SW 1271 (cell line): ENCODE measurements at regions not wholly inside any gene's neighbourhood (a gene's known extent, or its start where the extent isn't known, plus 50 kb on each side); places are given as distances from the start of the nearest gene placed in this dataset.

ENCODE experiments used
- DNase-seq, 2 experiments: peaks; one replicate each; lab custom pipeline; 2025; lab: John Stamatoyannopoulos, UW

- no peak for DNase-seq
Measured at GRCh38 chr1:13922466-13923110, 222.6 kb downstream of the PRDM2 start.

GRCh38 chr1:13926556-13926955 is 226.6 kb downstream of the PRDM2 start:
- DNase-seq, result no peak

GRCh38 chr1:13927736-13928135 is 227.7 kb downstream of the PRDM2 start:
- DNase-seq, result no peak

- no peak for DNase-seq
Measured at GRCh38 chr1:13929313-13929712, 229.3 kb downstream of the PRDM2 start.

GRCh38 chr1:13930151-13930550 is 230.2 kb downstream of the PRDM2 start:
- DNase-seq, result no peak

GRCh38 chr1:13931226-13931625 is 231.2 kb downstream of the PRDM2 start:
- DNase-seq, result no peak

- no peak for DNase-seq
Measured at GRCh38 chr1:13935336-13935735, 235.3 kb downstream of the PRDM2 start.

- DNase-seq, result no peak
Measured at GRCh38 chr1:13941315-13941714, 241.3 kb downstream of the PRDM2 start.

- no peak for DNase-seq
Measured at GRCh38 chr1:13943055-13943454, 243.1 kb downstream of the PRDM2 start.

- no peak for DNase-seq
Measured at GRCh38 chr1:13945856-13946255, 245.9 kb downstream of the PRDM2 start.

- no peak for DNase-seq
Measured at GRCh38 chr1:13947658-13948057, 247.7 kb downstream of the PRDM2 start.

GRCh38 chr1:13948396-13948795 is 248.4 kb downstream of the PRDM2 start:
- no peak for DNase-seq

- no peak for DNase-seq
Measured at GRCh38 chr1:13948888-13949391, 249.0 kb downstream of the PRDM2 start.

- no peak for DNase-seq
Measured at GRCh38 chr1:13949546-13949945, 249.6 kb downstream of the PRDM2 start.

GRCh38 chr1:13950637-13951036 is 250.6 kb downstream of the PRDM2 start:
- DNase-seq, result no peak

- no peak for DNase-seq
Measured at GRCh38 chr1:13951793-13952751, 252.1 kb downstream of the PRDM2 start.

- no peak for DNase-seq
Measured at GRCh38 chr1:13952985-13953384, 253.0 kb downstream of the PRDM2 start.

GRCh38 chr1:13956393-13956792 is 256.4 kb downstream of the PRDM2 start:
- no peak for DNase-seq

GRCh38 chr1:13960375-13960987 is 260.5 kb downstream of the PRDM2 start:
- DNase-seq, result peak in 1 of 2 experiments; percentile 11

- DNase-seq, result no peak
Measured at GRCh38 chr1:13964768-13965167, 264.8 kb downstream of the PRDM2 start.

- DNase-seq, result peak in 1 of 2 experiments; percentile 33
Measured at GRCh38 chr1:13965770-13966398, 265.9 kb downstream of the PRDM2 start.

GRCh38 chr1:13967707-13968106 is 267.7 kb downstream of the PRDM2 start:
- no peak for DNase-seq
